ENCODE measurements at regions not wholly inside any gene's neighbourhood (a gene's known extent, or its start where the extent isn't known, plus 50 kb on each side); places are given as distances from the start of the nearest gene placed in this dataset.

- no peak overlapping the region for H3K27ac Mint-ChIP-seq (ENCODE audit: unreplicated experiment)
- DNase-seq (ENCODE audit: low spot score) = no peak
- TF ChIP-seq, protein P1, sequence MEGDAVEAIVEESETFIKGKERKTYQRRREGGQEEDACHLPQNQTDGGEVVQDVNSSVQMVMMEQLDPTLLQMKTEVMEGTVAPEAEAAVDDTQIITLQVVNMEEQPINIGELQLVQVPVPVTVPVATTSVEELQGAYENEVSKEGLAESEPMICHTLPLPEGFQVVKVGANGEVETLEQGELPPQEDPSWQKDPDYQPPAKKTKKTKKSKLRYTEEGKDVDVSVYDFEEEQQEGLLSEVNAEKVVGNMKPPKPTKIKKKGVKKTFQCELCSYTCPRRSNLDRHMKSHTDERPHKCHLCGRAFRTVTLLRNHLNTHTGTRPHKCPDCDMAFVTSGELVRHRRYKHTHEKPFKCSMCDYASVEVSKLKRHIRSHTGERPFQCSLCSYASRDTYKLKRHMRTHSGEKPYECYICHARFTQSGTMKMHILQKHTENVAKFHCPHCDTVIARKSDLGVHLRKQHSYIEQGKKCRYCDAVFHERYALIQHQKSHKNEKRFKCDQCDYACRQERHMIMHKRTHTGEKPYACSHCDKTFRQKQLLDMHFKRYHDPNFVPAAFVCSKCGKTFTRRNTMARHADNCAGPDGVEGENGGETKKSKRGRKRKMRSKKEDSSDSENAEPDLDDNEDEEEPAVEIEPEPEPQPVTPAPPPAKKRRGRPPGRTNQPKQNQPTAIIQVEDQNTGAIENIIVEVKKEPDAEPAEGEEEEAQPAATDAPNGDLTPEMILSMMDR (IDR thresholded peaks at IDR 0.05; ENCODE audit: unreplicated experiment) = no peak
- no peaks in the 10 kb centered on the region for H3K4me1 Mint-ChIP-seq (ENCODE audit: unreplicated experiment)
- no peaks in the 10 kb centered on the region for H3K27me3 Mint-ChIP-seq (ENCODE audit: unreplicated experiment)
- H3K36me3 Mint-ChIP-seq (ENCODE audit: low read depth, unreplicated experiment) = no peaks in the 10 kb centered on the region
- H3K9me3 Mint-ChIP-seq (ENCODE audit: unreplicated experiment) = no peaks in the 10 kb centered on the region
- H3K4me3 Mint-ChIP-seq (ENCODE audit: unreplicated experiment) = no peak overlapping the region
Observed at GRCh38 chr3:117928836-117929235, 1105.8 kb downstream of the IGSF11 start.

DNA sequence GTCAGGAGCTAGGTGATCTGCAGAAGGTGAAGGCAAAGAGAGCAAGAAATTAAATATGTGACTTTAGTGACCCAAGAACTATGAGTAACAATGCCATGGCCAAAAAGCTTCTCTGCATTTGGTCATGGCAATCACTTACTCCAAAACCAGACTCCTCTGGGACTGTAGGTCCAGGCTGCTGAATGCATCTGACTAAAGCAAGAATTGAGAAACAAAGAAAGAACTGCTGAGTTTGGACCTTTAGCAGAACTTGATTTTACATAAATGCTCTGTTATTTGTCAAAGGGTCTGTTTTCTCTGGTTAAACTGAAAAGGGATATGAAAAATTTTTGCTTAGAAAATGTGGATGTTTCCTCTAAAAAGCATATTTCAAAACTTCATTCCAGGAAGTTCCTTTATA lies 1102.2 kb downstream of the IGSF11 start:
- Mint-ChIP-seq H3K4me3 (ENCODE audit: unreplicated experiment) (no peak overlapping the region), H3K36me3 (ENCODE audit: low read depth, unreplicated experiment) (no peaks in the 10 kb centered on the region), H3K4me1 (ENCODE audit: unreplicated experiment) (no peaks in the 10 kb centered on the region), H3K27me3 (ENCODE audit: unreplicated experiment) (no peaks in the 10 kb centered on the region), H3K27ac (ENCODE audit: unreplicated experiment) (no peak overlapping the region), H3K9me3 (ENCODE audit: unreplicated experiment) (no peaks in the 10 kb centered on the region)
- no peak for DNase-seq (ENCODE audit: low spot score)
- TF ChIP-seq, protein P1 (IDR thresholded peaks at IDR 0.05; ENCODE audit: unreplicated experiment) = no peak

- Mint-ChIP-seq H3K9me3 (ENCODE audit: unreplicated experiment) (no peaks in the 10 kb centered on the region), H3K27me3 (ENCODE audit: unreplicated experiment) (no peaks in the 10 kb centered on the region), H3K4me1 (ENCODE audit: unreplicated experiment) (no peaks in the 10 kb centered on the region), H3K27ac (ENCODE audit: unreplicated experiment) (no peak overlapping the region), H3K36me3 (ENCODE audit: low read depth, unreplicated experiment) (no peaks in the 10 kb centered on the region), H3K4me3 (ENCODE audit: unreplicated experiment) (no peak overlapping the region)
- TF ChIP-seq, protein P1 (IDR thresholded peaks at IDR 0.05; ENCODE audit: unreplicated experiment) = no peak
- no peak for DNase-seq (ENCODE audit: low spot score)
Observed at GRCh38 chr3:117936159-117936558, 1098.5 kb downstream of the IGSF11 start.

DNA sequence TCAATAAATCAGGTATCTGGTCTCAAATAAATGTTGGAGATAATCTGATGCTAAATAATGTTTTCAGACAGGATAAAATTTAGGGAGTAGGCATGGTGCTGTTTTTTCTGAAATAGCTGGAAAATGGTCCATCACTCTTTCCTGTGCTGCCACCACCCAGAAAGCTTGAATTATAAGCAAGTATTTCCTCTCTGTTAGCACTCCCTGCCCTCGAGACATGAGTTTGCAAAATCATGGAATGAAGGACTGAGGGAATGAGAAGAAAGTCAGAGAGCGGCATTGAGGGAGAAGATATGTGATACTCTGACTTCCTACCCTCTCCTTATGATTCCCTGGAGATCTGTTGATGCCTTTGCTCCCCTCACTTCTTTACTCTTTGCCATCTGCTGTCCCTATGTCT lies 1095.7 kb downstream of the IGSF11 start:
- Mint-ChIP-seq H3K27me3 (ENCODE audit: unreplicated experiment) (no peaks in the 10 kb centered on the region), H3K9me3 (ENCODE audit: unreplicated experiment) (no peaks in the 10 kb centered on the region), H3K36me3 (ENCODE audit: low read depth, unreplicated experiment) (no peaks in the 10 kb centered on the region), H3K4me1 (ENCODE audit: unreplicated experiment) (no peaks in the 10 kb centered on the region), H3K4me3 (ENCODE audit: unreplicated experiment) (no peak overlapping the region), H3K27ac (ENCODE audit: unreplicated experiment) (no peak overlapping the region)
- TF ChIP-seq, protein P1 (IDR thresholded peaks at IDR 0.05; ENCODE audit: unreplicated experiment) = no peak
- no peak for DNase-seq (ENCODE audit: low spot score)

DNA sequence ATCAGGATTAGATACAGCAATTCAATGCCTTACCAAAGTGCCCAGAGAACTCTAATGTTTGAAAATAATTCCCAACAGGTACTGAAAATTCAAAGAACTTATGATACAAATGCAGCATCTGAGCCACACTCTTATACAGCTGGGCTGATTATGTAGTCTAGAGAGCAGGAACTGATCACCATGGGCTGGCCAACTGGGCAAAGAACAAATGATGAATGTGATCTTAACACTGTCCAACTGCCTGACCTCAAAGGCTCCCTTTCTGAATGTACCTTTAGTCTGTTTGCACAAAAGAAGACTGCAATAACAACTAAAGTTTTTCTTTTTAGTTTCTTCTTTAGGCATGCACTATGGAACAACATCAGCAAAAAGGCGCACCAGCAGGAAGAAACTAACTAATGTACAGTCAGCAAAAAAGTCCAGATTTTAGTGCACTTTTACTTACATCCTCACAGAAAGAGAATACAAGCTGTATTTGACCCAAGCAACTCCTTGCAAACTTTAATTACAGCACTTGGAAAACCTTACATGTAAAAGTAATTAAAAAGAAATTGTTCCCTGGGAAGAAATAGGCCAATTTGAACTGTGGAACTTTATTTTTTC lies 1095.1 kb downstream of the IGSF11 start:
- TF ChIP-seq, protein P1 (IDR thresholded peaks at IDR 0.05; ENCODE audit: unreplicated experiment) = no peak
- H3K4me1 Mint-ChIP-seq (ENCODE audit: unreplicated experiment) = no peaks in the 10 kb centered on the region
- H3K27me3 Mint-ChIP-seq (ENCODE audit: unreplicated experiment) = no peaks in the 10 kb centered on the region
- no peaks in the 10 kb centered on the region for H3K9me3 Mint-ChIP-seq (ENCODE audit: unreplicated experiment)
- no peak overlapping the region for H3K4me3 Mint-ChIP-seq (ENCODE audit: unreplicated experiment)
- H3K27ac Mint-ChIP-seq (ENCODE audit: unreplicated experiment) = no peak overlapping the region
- no peak for DNase-seq (ENCODE audit: low spot score)
- H3K36me3 Mint-ChIP-seq (ENCODE audit: low read depth, unreplicated experiment) = no peaks in the 10 kb centered on the region
